GM06990 (cell line): ENCODE measurements at regions not wholly inside any gene's neighbourhood (a gene's known extent, or its start where the extent isn't known, plus 50 kb on each side); places are given as distances from the start of the nearest gene placed in this dataset.

Experiments
- DNase-seq: peaks from one replicate; pipeline ENCODE4 v3.0.0-alpha.2; 2011; ENCODE audit not compliant: insufficient read length; ENCODE audit errors: extremely low read depth
- H3K27me3 ChIP-seq: replicated peaks from 2 replicates; pipeline ENCODE4 v1.6.0; 2011; ENCODE audit warnings: low read length; ENCODE audit not compliant: control insufficient read depth, insufficient read depth
- H3K36me3 ChIP-seq: 2 replicates; pipeline ENCODE4 v1.5.1; 2011; ENCODE audit warnings: low read length; ENCODE audit not compliant: control insufficient read depth, insufficient read depth
- H3K4me3 ChIP-seq: replicated peaks from 2 replicates; pipeline ENCODE4 v1.5.1; 2011; ENCODE audit warnings: low read depth, mild to moderate bottlenecking, control low read depth, low read length
- TF ChIP-seq, protein P1 (sequence below): IDR thresholded peaks from 2 replicates; pipeline ENCODE4 v1.5.1; 2011; ENCODE audit warnings: low read length, control low read depth, mild to moderate bottlenecking, inconsistent platforms; ENCODE audit not compliant: insufficient read depth, poor library complexity, severe bottlenecking

DNA sequence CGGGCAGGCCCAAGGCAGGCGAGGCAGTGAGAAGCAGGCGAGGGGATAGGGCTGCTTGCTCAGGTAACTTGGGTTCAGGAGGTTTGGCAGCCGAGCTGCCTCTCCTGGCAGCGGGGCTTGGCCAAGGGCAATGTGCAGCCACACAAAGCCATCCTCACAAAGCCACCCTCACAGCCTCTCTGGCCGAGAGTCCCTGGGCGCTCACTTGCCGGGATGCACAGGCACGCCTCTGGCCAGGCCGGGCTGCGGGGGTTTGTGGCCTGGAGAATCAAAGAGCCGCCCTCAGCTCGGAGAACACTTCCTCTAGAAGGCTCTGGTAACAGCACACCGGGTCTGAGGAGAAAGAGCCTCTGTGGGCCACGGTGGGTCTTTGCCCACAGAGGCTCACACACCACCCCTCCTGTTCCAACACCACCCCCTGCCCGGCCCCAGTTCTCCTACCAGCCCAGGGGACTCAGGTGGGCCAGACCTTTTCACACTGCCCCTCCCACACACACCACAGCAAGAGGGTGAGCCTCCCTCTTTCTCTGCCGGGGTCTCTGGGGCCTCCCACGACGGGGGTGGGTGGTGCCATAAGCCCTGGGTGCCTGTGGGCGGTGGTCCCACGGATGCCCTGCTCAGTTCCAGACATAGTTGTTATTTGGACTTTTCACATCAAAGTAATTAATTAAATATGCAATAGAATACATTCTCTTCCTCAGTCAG, 186.9 kb downstream of the ZFP36L2 start:
- TF ChIP-seq, protein P1, sequence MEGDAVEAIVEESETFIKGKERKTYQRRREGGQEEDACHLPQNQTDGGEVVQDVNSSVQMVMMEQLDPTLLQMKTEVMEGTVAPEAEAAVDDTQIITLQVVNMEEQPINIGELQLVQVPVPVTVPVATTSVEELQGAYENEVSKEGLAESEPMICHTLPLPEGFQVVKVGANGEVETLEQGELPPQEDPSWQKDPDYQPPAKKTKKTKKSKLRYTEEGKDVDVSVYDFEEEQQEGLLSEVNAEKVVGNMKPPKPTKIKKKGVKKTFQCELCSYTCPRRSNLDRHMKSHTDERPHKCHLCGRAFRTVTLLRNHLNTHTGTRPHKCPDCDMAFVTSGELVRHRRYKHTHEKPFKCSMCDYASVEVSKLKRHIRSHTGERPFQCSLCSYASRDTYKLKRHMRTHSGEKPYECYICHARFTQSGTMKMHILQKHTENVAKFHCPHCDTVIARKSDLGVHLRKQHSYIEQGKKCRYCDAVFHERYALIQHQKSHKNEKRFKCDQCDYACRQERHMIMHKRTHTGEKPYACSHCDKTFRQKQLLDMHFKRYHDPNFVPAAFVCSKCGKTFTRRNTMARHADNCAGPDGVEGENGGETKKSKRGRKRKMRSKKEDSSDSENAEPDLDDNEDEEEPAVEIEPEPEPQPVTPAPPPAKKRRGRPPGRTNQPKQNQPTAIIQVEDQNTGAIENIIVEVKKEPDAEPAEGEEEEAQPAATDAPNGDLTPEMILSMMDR, result no peak
- Histone ChIP-seq H3K4me3 (no peak overlapping the region), H3K27me3 (no peaks in the 10 kb centered on the region), H3K36me3 (no peaks in the 10 kb centered on the region)
- DNase-seq, result no peak

DNA sequence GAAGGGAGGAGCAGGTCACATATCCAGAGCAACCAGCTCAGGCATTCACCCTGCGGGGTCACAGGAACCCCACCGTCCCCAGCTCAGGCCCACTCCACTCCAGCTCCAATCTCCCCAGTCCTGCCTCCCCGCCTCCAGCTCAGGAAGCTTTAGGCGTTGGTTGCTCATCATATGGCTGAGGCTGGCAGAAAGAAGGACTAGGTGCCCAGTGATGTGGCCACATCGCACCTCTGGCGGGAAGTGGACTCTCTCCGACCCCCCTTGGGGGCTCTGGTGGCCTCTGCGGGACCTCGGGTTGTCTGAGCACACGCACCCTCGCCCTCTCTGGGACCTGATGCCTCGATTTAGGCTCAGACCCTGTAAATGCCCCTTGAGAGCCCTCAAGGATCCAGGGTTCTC, 187.7 kb downstream of the ZFP36L2 start:
- H3K36me3 ChIP-seq, result no peaks in the 10 kb centered on the region
- TF ChIP-seq, protein P1, result no peak
- DNase-seq, result no peak
- no peak overlapping the region for H3K4me3 ChIP-seq
- H3K27me3 ChIP-seq, result no peaks in the 10 kb centered on the region

DNA sequence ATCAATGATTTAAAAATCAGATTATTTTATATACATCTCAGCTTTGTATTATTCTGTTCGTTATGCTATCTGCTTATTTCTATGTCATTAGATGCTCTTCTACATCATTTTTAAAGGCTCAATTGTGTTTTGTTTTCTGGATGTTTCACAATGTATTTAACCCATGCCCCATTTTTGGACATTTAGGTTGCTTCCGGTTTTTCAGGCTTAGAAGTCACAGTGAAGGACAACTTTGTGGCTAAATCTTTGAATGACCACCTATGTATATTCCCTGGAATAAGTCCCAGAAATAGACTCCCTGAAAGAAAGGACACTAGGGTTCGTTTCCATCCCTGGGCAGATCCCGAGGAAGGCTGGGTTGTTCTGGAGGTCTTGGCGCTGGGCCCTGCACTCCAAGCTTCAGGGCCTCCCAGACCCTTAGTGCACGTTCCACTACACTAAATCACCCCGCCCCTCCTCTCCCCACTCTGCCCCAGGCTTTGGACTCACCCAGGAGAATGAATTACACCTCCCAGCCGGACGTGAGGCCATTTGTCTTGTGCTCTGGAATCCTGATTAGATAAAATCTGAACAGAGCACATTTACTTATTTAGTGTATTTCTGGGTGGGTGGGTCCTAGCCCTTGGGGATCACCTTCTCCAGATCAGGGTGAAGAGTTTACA, 188.2 kb downstream of the ZFP36L2 start:
- no peak for DNase-seq

DNA sequence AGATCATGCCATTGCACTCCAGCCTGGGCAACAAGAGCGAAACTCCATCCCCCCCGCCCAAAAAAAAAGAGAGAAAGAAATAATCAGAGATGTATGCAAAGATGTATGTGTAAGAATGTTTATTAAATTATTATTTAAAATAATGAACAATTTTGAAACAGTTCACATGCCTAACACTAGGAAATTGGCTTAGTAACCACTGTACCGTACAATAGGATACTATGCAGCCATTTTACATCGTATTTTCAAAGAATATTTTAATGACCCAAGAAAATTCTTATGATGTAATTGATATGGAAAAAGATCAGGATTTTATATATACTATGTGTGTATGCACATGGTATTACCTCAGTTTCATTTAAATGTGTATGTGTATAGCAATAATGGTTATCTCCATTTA, 190.5 kb downstream of the ZFP36L2 start:
- Histone ChIP-seq H3K4me3 (no peak overlapping the region), H3K27me3 (no peaks in the 10 kb centered on the region; the same call in none of the 2 replicates), H3K36me3 (no peaks in the 10 kb centered on the region)
- no peak for DNase-seq
- TF ChIP-seq, protein P1, result no peak

More for the DNA sequence above, 188.2 kb downstream of the ZFP36L2 start:
- H3K27me3 ChIP-seq, result no peaks in the 10 kb centered on the region; the same call in 1 of the 2 replicates
- no peaks in the 10 kb centered on the region for H3K36me3 ChIP-seq
- TF ChIP-seq, protein P1, result no peak
- no peak overlapping the region for H3K4me3 ChIP-seq

DNA sequence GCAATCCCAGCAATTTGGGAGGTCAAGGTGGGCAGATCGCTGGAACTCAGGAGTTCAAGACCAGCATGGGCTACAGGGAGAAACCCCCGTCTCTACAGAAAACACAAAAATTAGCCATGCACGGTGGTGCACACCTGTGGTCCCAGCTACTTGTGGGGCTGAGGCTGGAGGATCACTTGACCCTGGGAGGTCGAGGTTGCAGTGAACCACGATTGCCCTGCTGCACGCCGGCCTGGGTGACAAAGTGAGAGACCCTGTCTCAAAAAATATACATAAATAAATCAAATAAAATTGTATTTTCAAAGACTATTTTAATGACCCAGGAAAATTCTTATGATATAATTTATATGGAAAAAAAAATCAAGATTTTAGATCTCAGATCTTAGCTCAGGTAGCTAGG, 191.5 kb downstream of the ZFP36L2 start:
- no peak for DNase-seq
- Histone ChIP-seq H3K36me3 (no peaks in the 10 kb centered on the region), H3K4me3 (no peak overlapping the region), H3K27me3 (no peaks in the 10 kb centered on the region; the same call in none of the 2 replicates)
- TF ChIP-seq, protein P1, result no peak
